Non-pigmented ciliary epithelial cell (primary cell): ENCODE measurements at regions not wholly inside any gene's neighbourhood (a gene's known extent, or its start where the extent isn't known, plus 50 kb on each side); places are given as distances from the start of the nearest gene placed in this dataset.

Experiments used
- DNase-seq: peaks from one replicate; pipeline ENCODE4 v3.0.0-alpha.2; 2010; ENCODE audit warnings: low read depth

GRCh38 chr2:164178835-164179465 lies 442.3 kb downstream of the GRB14 start:
- DNase-seq: peak; percentile 10

GRCh38 chr2:164164602-164165001 lies 428.8 kb upstream of the FIGN start:
- DNase-seq: no peak

GRCh38 chr2:164155558-164155957 lies 419.8 kb upstream of the FIGN start:
- no peak for DNase-seq

GRCh38 chr2:164151522-164151921 lies 415.7 kb upstream of the FIGN start:
- no peak for DNase-seq

- DNase-seq: no peak
Measured at GRCh38 chr2:164150604-164151003, 414.8 kb upstream of the FIGN start.

GRCh38 chr2:164146441-164146840 lies 410.6 kb upstream of the FIGN start:
- DNase-seq: no peak

GRCh38 chr2:164145093-164145987 lies 409.5 kb upstream of the FIGN start:
- peak; percentile 58 for DNase-seq

GRCh38 chr2:164143183-164143930 lies 407.5 kb upstream of the FIGN start:
- DNase-seq: no peak

- no peak for DNase-seq
Measured at GRCh38 chr2:164142755-164143154, 406.9 kb upstream of the FIGN start.

- no peak for DNase-seq
Measured at GRCh38 chr2:164141271-164141670, 405.5 kb upstream of the FIGN start.

- no peak for DNase-seq
Measured at GRCh38 chr2:164138750-164139149, 402.9 kb upstream of the FIGN start.

- DNase-seq: no peak
Measured at GRCh38 chr2:164134336-164134735, 398.5 kb upstream of the FIGN start.

GRCh38 chr2:164127971-164128527 lies 392.2 kb upstream of the FIGN start:
- no peak for DNase-seq

- no peak for DNase-seq
Measured at GRCh38 chr2:164126960-164127660, 391.3 kb upstream of the FIGN start.

GRCh38 chr2:164115806-164116205 lies 380.0 kb upstream of the FIGN start:
- no peak for DNase-seq

- DNase-seq: no peak
Measured at GRCh38 chr2:164114937-164115336, 379.1 kb upstream of the FIGN start.

- no peak for DNase-seq
Measured at GRCh38 chr2:164112105-164112504, 376.3 kb upstream of the FIGN start.

GRCh38 chr2:164110515-164110914 lies 374.7 kb upstream of the FIGN start:
- DNase-seq: no peak

- no peak for DNase-seq
Measured at GRCh38 chr2:164109006-164109405, 373.2 kb upstream of the FIGN start.

- no peak for DNase-seq
Measured at GRCh38 chr2:164103271-164103670, 367.5 kb upstream of the FIGN start.

GRCh38 chr2:164102366-164102765 lies 366.6 kb upstream of the FIGN start:
- no peak for DNase-seq

GRCh38 chr2:164091673-164092072 lies 355.9 kb upstream of the FIGN start:
- no peak for DNase-seq
